ENCODE measurements at regions not wholly inside any gene's neighbourhood (a gene's known extent, or its start where the extent isn't known, plus 50 kb on each side); places are given as distances from the start of the nearest gene placed in this dataset.
"Not testable (repeated sequence)": the region's sequence is repeated elsewhere in the genome, so short reads cannot be mapped to it uniquely, and the experiment has no call there.

DNA sequence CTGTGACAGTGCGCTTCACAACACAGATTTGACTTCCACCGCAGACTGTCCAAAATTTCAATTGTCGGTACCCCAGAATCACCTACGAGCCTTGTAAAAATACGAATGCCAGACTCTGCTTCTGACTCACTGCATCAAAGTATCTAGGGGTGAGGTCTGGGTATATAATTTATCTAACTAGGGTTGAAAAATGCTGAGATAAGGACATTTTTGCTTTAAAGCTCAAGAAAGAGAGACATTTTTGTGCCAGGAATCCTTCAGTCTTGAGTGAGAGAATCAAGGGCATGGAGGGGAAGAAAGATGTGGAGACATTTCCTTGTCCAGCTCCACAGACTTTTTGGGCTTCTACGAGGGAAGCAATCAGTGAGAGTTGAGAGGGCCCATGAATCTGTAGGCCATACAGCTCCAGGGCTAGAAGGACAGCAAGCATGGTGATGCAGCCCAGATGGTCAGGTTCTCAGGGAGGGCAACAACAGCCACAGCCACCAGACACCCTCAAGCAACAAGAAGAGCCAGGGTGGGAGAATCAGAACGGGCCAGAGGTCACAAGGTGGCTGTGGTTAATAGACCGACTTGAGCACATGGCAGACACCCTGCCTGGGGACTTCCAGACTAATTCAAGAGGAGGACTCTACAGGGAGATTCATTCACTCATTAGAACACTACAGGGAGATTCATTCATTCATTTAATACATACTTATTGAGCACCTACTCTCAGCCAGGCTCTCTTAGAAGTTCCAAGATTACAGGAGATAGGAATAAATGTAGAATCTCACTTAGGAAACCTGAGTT is 211.1 kb upstream of the PRDM1 start:
- DNase-seq, result no peak

DNA sequence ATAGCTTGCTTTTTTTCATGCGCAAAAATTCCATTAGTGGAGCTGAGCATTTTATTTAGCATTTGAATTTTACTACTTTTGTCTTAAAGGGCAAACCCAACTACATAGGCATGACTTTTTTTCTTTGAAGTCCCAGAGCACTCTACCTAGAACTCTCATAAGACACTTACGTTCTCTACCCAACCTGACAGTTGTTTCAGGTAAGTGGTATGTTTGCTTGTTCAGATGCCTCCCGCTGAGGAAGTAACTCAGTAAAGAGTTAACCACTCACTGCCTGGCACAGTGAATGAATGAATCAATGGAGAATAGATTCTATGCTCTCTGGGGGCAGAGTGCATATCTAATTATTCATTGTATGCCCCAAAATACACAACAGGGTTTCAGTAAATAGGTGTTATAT is 212.3 kb upstream of the PRDM1 start:
- no peak for DNase-seq

DNA sequence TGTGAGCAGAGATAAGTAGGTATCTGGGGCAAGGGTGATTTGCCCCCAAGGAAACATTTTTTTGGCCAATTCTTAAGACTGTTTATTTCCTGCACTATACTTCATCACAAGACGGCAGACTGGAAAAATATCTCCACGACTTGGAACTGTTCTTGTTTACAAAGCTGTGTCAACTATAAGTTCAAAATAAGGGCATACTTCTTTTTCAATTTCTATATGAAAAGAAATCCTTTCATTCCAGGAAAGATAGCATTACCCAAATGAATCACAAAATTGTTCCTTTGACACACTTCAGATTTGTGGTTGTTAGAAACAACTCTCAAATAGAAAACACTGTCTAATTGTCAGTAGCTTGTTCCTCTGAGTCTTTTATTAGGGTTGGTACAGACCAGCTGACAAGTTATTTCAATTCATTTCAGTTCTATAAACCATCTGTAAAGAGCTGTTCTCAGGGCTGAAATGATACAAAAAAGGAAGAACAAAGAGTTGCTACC is 212.9 kb upstream of the PRDM1 start:
- DNase-seq, result no peak

DNA sequence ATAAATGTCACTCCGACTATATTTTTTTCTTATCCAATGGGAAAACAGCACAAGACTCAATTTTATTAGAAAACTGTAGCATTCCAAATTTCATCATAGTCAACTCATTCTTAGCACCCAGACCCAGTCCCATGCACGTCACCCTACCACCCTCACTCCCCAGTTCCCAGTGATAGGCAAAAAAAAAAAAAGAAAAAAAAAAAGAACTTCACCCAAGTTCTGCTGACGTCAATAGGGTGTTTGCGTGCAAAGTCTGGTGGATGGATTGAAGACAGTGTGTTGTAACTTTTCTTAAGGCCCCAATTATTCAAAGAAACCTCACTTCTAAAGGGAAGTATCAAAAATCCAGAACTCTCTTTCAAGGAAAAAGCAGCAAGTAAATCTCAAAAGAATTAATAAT is 213.9 kb upstream of the PRDM1 start:
- DNase-seq, result no peak

DNA sequence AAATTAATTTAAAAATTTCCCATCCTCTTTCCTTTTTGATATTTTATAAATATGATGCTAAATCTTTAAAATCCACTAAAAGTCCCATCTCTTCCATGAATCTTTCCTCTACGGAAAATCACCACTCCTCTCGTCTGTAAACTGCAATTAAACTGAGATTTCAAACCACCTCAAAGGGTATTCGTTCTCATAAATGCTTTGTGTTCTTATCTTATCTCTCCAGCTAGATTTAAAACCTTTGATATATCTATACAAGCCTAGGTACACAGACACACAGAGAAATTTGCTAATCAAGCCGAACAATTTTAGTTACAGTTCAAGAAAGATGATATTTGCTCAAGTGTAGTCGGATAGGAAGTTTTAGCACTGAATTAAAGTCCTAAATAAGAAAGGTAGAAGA is 214.6 kb upstream of the PRDM1 start:
- DNase-seq, result no peak

DNA sequence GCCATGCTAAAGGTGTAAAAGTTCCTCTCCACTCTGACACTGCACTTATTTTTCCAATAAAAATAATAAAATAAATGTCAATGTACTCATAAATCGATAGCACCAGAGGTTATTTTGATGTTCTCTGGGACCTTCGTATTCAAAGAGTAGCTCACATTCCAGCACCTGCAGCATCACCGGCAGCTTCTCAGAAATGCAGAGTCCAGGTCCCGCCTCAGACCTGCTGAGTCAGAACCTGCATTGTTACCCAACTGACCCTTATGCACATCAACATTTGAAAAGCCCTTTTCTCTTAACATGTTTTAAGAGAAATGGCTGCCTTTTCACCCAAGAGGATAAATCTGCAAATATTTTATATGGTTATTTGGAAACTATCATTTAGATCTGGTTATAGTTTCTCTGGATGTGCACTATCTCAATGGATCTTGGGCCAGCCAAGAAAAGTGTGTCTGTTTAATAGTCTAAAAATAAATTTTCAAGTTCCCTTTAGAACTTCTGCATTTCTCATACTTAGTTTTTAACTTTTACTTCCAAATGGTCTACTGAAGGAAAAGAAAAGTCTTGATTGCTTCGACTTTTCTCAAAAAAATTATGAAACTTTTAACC is 216.2 kb upstream of the PRDM1 start:
- no peak for DNase-seq

DNA sequence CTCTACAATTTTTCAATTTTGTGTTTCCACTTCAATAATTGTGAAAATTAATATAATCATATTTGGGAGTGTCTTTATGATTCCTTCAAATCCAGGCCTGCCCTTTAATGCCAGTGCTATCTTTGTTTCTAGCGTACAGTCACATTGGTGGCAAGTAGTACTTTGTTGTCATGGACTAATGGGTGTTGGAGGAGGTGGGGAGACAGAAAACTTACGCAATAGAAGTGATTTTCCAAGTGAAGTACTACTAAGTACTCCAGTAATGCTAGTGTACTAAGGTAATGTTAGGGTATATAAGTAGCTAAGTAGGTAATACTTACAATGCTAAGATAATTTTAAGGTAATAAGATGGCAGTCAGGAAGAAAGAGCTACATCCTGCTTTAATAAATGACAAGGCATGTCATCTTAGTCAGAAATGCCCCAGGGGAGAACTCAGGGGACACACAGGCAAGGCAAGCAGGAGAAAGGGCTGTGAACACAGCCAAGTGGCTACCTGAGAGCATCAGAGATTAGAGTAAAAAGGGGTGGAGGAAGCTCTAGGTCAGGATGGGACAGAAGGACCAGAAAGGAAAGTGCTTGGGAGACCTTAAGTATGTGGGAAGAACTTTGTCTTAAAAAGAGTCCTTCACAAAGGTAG is 217.2 kb upstream of the PRDM1 start:
- DNase-seq, result no peak

DNA sequence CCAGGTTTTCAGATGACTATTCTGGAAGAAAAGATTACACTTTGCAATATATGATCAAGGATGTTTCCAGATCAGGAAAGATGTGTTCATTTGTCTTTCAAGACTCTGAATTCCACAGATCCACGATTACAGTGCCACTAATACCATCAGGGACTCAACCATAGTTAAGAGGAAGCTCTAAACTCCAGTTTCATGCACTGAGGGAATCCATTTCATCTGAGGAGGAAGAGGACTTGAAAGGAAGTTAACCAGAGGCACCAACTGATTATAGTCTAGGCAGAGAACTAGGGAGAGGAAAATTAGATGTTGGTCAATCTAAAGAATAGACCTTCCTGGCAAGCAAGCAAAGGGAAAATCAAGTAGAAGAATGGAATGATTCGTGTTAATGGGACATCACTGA is 218.3 kb upstream of the PRDM1 start:
- DNase-seq, result no peak

DNA sequence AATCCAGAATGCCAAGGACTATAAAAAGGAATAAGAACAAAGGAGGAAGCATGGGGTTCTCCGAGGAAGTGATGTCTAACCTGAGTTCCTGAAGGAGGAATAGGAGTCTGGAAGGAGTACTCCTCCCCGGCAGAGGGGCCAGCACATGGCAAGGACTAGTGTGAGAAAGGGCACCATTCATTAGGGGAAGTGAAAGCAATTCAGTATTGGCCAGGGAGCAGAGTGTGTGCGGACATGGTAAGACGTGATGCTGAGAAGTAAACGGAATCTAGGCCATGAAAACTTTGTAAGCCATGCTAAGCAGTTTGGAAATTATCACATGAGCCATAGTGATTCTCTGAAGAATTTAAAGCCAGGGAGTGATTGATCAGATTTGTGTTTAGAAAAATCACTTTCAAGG is 218.9 kb upstream of the PRDM1 start:
- no peak for DNase-seq

DNA sequence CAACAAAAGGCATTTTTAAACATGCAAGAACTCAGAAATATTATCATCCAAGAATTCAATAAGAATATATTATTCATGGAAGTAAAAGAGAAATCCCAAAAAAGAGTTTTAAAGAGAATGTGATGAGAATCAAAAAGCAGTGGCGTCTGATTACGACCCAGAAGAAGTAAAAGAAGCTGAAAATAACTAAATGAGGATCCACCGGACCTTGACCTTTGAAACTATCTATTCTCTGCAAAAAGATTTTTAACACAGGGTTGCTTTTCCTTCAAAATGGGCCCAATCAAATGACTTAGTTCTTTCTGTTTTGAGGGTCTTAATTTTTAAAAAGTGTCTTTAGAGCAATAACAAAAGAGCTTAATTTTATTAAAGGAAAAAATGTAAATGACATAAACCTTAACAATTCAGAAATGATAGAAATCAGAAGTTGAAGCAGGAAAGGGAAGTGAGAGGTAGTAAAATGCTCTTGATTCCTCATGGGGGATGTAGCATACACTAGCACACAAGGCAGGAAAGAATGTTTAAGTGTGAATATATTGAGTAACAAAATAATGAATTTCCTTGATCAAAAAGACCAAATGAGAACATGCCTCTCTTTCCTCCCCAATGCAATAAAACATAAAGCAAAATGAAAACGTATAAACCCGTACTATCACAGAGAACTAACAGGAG is 223.1 kb upstream of the PRDM1 start:
- no peak for DNase-seq

DNA sequence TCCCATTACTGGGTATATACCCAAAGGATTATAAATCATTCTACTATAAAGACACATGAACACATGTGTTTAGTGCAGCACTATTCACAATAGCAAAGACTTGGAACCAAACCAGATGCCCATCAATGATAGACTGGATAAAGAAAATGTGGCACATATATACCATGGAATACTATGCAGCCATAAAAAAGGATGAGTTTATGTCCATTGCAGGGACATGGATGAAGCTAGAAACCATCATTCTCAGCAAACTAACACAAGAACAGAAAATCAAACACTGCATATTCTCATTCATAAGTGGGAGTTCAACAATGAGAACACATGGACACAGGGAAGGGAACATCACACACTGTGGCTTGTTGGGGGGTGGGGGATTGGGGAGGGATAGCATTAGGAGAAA is 225.2 kb upstream of the PRDM1 start:
- DNase-seq, result not testable (repeated sequence)

DNA sequence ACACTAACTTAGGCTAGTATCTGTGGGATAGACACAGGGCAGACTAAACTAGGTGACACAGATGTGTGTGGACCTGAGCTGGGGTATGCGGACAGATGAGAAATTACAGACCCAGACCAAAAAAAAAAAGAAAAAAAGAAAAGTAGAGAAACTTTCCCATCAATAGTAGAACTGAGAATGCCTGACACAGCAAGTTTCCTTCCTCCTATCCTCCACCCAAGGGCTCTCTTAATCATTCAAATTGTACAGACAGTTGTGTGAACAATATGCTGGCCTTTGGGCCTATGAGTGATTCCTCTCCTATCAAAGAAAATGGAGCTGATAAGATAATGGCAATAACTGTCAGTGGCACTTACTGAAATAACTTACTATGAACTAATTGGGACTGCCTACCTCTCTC is 226.7 kb upstream of the PRDM1 start:
- DNase-seq, result peak; percentile 13

DNA sequence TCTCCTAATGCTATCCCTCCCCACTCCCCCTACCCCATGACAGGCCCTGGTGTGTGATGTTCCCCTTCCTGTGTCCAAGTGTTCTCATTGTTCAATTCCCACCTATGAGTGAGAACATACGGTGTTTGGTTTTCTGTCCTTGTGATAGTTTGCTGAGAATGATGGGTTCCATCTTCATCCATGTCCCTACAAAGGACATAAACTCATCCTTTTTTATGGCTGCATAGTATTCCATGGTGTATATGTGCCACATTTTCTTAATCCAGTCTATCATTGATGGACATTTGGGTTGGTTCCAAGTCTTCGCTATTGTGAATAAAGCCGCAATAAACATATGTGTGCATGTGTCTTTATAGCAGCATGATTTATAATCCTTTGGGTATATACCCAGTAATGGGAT is 227.5 kb upstream of the PRDM1 start:
- not testable (repeated sequence) for DNase-seq

DNA sequence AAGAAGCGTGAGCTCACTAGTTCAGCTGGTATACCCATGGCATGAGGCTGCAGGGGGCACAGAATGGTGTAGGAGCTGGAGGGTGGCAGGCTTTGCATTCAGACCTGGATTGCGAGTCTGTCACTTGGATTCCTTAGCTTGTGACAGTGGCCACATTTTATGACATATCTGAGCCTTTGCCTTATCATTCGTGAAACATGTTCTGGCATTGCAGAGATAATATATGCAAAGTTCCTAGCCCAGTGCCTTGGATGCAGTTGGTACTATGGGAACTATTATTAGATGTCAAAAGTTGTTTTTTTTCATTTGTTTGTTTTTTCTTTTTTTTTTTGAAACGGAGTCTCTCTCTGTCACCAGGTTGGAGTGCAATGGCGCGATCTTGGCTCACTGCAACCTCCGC is 230.7 kb upstream of the PRDM1 start:
- DNase-seq, result peak; percentile 51

DNA sequence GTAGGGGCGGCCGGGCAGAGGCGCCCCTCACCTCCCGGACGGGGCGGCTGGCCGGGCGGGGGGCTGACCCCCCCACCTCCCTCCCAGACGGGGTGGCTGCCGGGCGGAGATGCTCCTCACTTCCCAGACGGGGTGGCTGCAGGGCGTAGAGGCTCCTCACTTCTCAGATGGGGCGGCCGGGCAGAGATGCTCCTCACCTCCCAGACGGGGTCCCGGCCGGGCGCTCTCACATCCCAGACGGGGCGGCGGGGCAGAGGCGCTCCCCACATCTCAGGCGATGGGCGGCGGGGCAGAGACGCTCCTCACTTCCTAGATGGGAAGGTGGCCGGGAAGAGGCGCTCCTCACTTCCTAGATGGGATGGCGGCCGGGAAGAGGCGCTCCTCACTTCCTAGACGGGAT is 232.2 kb upstream of the PRDM1 start:
- DNase-seq, result not testable (repeated sequence)

DNA sequence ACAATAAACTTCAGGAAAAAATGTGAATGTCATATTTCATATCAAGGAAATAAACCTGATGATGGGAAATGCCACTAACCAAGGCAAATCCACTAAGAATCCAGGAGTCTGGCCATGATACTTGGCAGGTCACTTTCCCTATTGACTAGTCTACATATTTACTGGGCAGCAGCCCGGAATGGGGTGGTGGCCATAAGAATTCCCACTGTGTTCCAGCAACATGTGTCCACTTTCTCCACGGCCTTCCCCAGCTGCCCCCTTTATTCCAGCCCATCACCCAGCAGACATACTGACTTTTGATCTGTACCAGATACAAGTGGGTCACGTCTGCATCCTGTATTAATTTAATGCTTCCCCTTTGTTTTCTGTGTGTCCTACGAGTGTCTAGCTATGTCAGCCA is 234.5 kb upstream of the PRDM1 start:
- no peak for DNase-seq

DNA sequence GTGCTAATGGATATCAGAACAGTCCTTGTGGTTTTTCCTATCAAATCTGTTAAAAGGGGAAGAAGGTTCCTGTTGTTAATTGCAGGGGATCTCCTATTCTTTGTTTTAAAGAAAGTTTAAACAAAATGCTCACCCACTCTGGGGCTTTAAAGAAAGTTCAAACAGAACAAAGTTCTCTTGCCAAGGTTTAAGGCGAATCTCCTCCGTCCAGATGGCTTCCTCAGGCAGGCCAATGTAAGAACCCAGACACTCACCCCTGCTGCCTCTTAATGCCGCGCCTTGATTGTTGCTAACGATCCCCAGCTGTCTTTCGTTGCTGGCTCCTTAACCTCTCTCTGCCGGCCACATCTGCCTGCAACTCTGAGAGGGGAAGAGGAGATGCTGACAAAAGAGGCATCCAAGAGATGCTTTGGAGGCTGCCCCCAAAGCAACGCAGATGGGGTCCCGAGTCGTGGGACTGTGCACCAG is 235.0 kb upstream of the PRDM1 start:
- no peak for DNase-seq

DNA sequence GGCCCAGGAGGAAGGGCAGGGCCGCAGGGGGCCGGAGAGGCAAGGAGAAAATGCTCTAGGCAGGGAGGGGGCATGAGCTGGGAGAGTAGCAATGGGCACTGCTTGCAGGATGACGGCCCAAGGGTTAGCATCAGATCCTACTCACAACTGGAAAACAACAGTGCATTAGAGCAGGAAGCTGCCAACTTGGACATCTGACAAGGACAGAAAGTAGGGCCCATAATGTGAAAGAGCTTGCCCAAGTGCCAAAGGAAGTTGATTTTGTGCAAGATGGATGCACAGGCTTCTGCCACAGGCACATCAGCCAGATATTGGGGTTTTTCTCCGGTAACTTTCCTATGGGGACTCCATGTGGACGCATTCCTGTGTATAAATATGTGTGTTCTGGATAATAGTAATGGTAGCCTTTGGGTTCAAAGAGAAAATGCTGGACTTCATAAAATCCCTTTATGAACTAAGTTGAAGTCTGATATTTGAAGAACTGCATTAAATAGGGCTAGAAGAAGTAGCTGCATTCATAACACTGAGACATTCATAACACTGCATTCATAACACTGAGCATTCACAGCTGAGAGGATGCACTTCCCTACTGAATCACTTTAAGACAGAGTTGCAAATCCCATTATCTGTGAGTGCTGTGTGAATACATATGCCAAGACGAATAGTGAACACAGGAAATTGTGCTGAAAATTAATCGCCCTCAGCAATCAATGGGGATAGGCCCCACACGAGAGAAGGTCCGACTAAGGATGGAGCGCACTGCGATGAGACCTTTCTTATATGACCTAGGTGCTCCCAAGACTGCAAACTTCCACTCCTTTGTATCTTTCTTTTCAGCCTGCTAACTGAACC is 235.6 kb upstream of the PRDM1 start:
- DNase-seq, result no peak

DNA sequence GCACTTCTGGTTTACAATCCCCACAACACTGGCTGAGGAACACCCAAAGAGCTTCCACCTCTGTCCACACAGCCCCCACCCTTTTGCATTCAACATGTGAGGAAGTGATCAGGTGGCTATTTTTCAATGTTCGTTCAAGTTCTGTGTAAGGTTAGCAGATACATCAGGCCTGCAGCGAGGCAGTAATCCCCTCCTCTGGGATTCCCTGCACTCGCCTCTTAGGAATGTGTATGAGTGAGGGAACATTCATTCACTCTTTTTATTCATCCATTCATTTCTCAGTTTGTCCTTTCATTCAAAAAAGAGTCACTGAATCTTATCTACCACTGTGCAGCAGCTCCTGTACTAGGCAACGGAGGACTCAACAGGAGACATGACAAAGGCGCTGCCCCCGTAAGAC is 236.4 kb upstream of the PRDM1 start:
- DNase-seq, result no peak

DNA sequence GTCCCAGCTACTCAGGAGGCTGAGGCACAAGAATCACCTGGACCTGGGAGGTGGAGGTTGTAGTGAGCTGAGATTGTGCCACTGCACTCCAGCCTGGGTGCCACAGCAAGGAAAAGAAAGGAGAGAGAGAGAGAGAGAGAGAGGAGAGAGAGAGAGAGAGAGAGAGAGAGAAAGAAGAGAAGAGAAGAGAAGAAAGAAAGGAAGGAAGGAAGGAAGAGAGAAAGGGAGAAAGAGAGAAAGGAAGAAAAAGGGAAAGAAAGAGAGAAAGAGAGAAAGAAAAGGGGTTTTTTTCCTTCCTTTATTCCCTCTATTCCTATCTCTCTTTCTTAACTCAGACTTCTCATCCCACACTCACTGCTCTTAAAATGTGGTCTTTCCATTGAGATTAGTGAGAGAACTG is 238.7 kb upstream of the PRDM1 start:
- no peak for DNase-seq

DNA sequence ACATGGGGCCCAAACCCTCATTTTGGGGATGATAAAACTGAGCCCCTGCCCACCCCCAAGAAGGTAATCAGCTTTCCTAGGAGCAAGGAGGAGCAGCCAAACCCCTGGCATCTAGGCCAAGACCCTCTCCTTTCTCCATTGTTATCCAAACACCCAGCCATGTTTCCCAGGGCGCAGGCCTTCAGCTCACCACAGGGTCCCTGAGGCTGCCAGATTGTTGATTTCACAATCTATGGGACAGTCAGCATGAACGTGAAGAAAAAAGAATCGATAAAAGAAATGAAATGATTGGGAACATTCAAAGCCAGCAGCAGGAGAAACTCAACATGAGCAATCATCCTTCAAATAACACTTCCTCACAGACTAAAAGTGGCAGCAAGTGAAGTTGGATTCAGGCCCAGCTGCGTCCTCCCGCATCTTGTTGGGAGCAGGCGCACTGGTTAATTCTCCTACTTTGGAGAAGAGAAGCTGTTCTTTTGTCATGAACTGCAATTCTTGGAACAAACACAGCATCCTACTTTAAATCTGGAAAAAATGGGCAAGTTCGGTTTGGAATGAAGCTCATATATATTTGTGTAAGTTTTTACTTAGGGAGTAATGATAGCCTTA is 241.8 kb upstream of the PRDM1 start:
- DNase-seq, result no peak

DNA sequence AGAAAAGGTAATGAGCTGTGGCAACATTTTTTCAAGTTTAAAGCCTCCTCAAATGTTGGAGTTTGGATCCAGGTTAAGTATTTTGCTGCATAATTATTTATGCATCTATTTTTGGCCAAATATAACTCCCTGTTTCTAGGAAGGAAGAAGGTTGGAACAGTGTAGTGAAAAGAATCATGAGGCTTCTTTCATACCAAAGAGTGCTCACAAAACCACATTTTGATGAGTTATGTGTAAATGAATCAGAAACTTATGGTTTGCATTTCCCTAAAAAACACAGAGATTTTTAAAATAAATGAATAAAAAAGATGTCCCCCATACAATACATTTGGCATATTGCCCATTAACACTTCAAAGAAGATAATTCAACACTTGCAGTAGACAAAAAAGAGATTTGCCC is 246.9 kb upstream of the PRDM1 start:
- no peak for DNase-seq

All from hematopoietic multipotent progenitor cell treated with erythropoietin and hydrocortisone succinate and interleukin-3 and kit ligand, for 8 days (in vitro differentiated cells).